Bronchial epithelial cell (primary cell): ENCODE measurements at regions not wholly inside any gene's neighbourhood (a gene's known extent, or its start where the extent isn't known, plus 50 kb on each side); places are given as distances from the start of the nearest gene placed in this dataset.

Source experiments
- DNase-seq: peaks from one replicate; pipeline ENCODE4 v3.0.0-alpha.2; 2010; ENCODE audit warnings: low read depth
- FAIRE-seq: peaks from 2 replicates; lab custom pipeline; 2011; peaks lifted over from hg19 to GRCh38; lab: Jason Lieb, UNC
- H3K27me3 ChIP-seq: 2 replicates; pipeline ENCODE4 v1.5.1; 2011; ENCODE audit warnings: low read length; ENCODE audit not compliant: control insufficient read depth, insufficient read depth
- H3K36me3 ChIP-seq: 2 replicates; pipeline ENCODE4 v1.5.1; 2011; ENCODE audit warnings: low read length; ENCODE audit not compliant: control insufficient read depth, insufficient read depth
- H3K4me3 ChIP-seq: 2 replicates; pipeline ENCODE4 v1.5.1; 2011; ENCODE audit warnings: mild to moderate bottlenecking, low read depth, low read length, control low read depth
- CTCF ChIP-seq: IDR thresholded peaks from 2 replicates; pipeline ENCODE4 v1.5.1; 2011; ENCODE audit warnings: mild to moderate bottlenecking, moderate library complexity, low read length, control low read depth, inconsistent platforms; ENCODE audit not compliant: insufficient read depth, severe bottlenecking

GRCh38 chr1:199073166-199073565 is 434.3 kb downstream of the PTPRC start:
- Histone ChIP-seq H3K36me3 (no peaks in the 10 kb centered on the region), H3K27me3 (no peaks in the 10 kb centered on the region), H3K4me3 (no peak overlapping the region)
- DNase-seq (peak; percentile 23), FAIRE-seq (no peak)
- no peak for TF ChIP-seq CTCF

- no peak for FAIRE-seq
- Histone ChIP-seq H3K4me3 (no peak overlapping the region), H3K27me3 (no peaks in the 10 kb centered on the region), H3K36me3 (no peaks in the 10 kb centered on the region)
- no peak for DNase-seq
- TF ChIP-seq CTCF = no peak
Measured at GRCh38 chr1:199075792-199076191, 437.0 kb downstream of the PTPRC start.

- DNase-seq (no peak), FAIRE-seq (no peak)
- no peak for TF ChIP-seq CTCF
- H3K36me3 ChIP-seq = no peaks in the 10 kb centered on the region
- H3K27me3 ChIP-seq = no peaks in the 10 kb centered on the region
- no peak overlapping the region for H3K4me3 ChIP-seq
Measured at GRCh38 chr1:199079994-199080393, 441.2 kb downstream of the PTPRC start.

GRCh38 chr1:199081739-199082138 is 442.9 kb downstream of the PTPRC start:
- H3K27me3 ChIP-seq = no peaks in the 10 kb centered on the region
- no peak overlapping the region for H3K4me3 ChIP-seq
- FAIRE-seq (no peak), DNase-seq (no peak)
- no peak for TF ChIP-seq CTCF
- no peaks in the 10 kb centered on the region for H3K36me3 ChIP-seq

- no peak for TF ChIP-seq CTCF
- H3K27me3 ChIP-seq = no peaks in the 10 kb centered on the region
- H3K4me3 ChIP-seq = no peak overlapping the region
- DNase-seq = no peak
- FAIRE-seq = no peak
- H3K36me3 ChIP-seq = no peaks in the 10 kb centered on the region
Measured at GRCh38 chr1:199082778-199083389, 444.0 kb downstream of the PTPRC start.

GRCh38 chr1:199083680-199084079 is 444.8 kb downstream of the PTPRC start:
- FAIRE-seq = no peak
- DNase-seq = no peak
- Histone ChIP-seq H3K4me3 (no peak overlapping the region), H3K27me3 (no peaks in the 10 kb centered on the region), H3K36me3 (no peaks in the 10 kb centered on the region)
- TF ChIP-seq CTCF = no peak
